ENCODE measurements at regions not wholly inside any gene's neighbourhood (a gene's known extent, or its start where the extent isn't known, plus 50 kb on each side); places are given as distances from the start of the nearest gene placed in this dataset.

- no peak for TF ChIP-seq ZNF184 (CRISPR knock-in tag; IDR thresholded peaks at IDR 0.05)
- TF ChIP-seq MTA2 (IDR thresholded peaks at IDR 0.05; ENCODE audit: low read depth) = no peak
- TF ChIP-seq EGR1 (conservative IDR thresholded peaks at IDR 0.05) = no peak
- no peak for TF ChIP-seq GABPB1 (CRISPR knock-in tag; IDR thresholded peaks at IDR 0.05)
- TF ChIP-seq SMARCC2 (IDR thresholded peaks at IDR 0.05; ENCODE audit: low read depth) = no peak
- TF ChIP-seq PATZ1 (CRISPR knock-in tag; IDR thresholded peaks at IDR 0.05; ENCODE audit: borderline replicate concordance) = no peak
These were observed 103.1 kb upstream of the CABCOCO1 start for GRCh38 chr10:61559615-61560014.

All from K562 (cell line).